Neural cell (in vitro differentiated cells): ENCODE measurements at regions not wholly inside any gene's neighbourhood (a gene's known extent, or its start where the extent isn't known, plus 50 kb on each side); places are given as distances from the start of the nearest gene placed in this dataset.

ENCODE experiments used
- H2AFZ ChIP-seq: fragments of 200-600, 300-800 bp; sonication (generic), shearing (Covaris generic); 2 replicates; pipeline ENCODE4 v1.6.0; 2014; ENCODE audit warnings: low read depth, mild to moderate bottlenecking, antibody characterized with exemption, low read length, moderate library complexity
- H3F3A ChIP-seq: fragments of 200-600 bp; shearing (Covaris generic); 2 replicates; pipeline ENCODE4 v1.6.1; 2016; ENCODE audit warnings: mild to moderate bottlenecking, moderate library complexity, mixed read lengths, antibody characterized with exemption, low read length; ENCODE audit not compliant: insufficient read depth, poor library complexity, severe bottlenecking
- H3K27ac ChIP-seq: fragments of 200-600, 300-800 bp; sonication (generic), shearing (Covaris generic); 2 replicates; pipeline ENCODE4 v1.5.1; 2014; ENCODE audit warnings: mild to moderate bottlenecking, low read length, moderate library complexity
- H3K27me3 ChIP-seq: fragments of 300-800, 200-600 bp; sonication (generic), shearing (Covaris generic); 2 replicates; pipeline ENCODE4 v1.6.0; 2014; ENCODE audit warnings: mild to moderate bottlenecking, low read depth, low read length, moderate library complexity; ENCODE audit not compliant: insufficient read depth
- H3K36me3 ChIP-seq: fragments of 300-800, 200-600 bp; sonication (generic), shearing (Covaris generic); 2 replicates; pipeline ENCODE4 v1.5.1; 2014; ENCODE audit warnings: mild to moderate bottlenecking, antibody characterized with exemption, low read length, moderate library complexity; ENCODE audit not compliant: insufficient read depth
- H3K4me2 ChIP-seq: fragments of 300-800, 200-600 bp; sonication (generic), shearing (Covaris generic); 2 replicates; pipeline ENCODE4 v1.6.0; 2014; ENCODE audit warnings: mild to moderate bottlenecking, low read length
- H3K4me3 ChIP-seq: fragments of 300-800, 200-600 bp; sonication (generic), shearing (Covaris generic); 2 replicates; pipeline ENCODE4 v1.5.1; 2014; ENCODE audit warnings: mild to moderate bottlenecking, low read length, moderate library complexity
- H3K79me2 ChIP-seq: fragments of 200-600 bp; shearing (Covaris generic); replicated peaks from 2 replicates; pipeline ENCODE4 v1.6.0; 2014; ENCODE audit warnings: mild to moderate bottlenecking, low read length, moderate library complexity; ENCODE audit not compliant: insufficient read depth
- H3K9ac ChIP-seq: fragments of 300-800, 200-600 bp; sonication (generic), shearing (Covaris generic); 2 replicates; pipeline ENCODE4 v1.6.1; 2016; ENCODE audit warnings: mild to moderate bottlenecking, low read length, mixed read lengths
- H3K9me2 ChIP-seq: fragments of 200-600 bp; shearing (Covaris generic); 2 replicates; pipeline ENCODE4 v1.6.1; 2016; ENCODE audit warnings: mild to moderate bottlenecking, low read length, mixed read lengths; ENCODE audit not compliant: insufficient read depth
- H3K9me3 ChIP-seq: fragments of 200-600, 300-800 bp; sonication (generic), shearing (Covaris generic); 2 replicates; pipeline ENCODE4 v1.6.1; 2016; ENCODE audit warnings: mild to moderate bottlenecking, mixed run types, low read length, moderate library complexity, mixed read lengths
- H4K20me1 ChIP-seq: fragments of 200-600 bp; shearing (Covaris generic); 2 replicates; pipeline ENCODE4 v1.6.1; 2016; ENCODE audit warnings: mild to moderate bottlenecking, mixed run types; ENCODE audit not compliant: insufficient read depth
- EP300 ChIP-seq: fragments of 450-650 bp; conservative IDR thresholded peaks from 2 replicates; pipeline ENCODE4 v1.6.1; 2014; ENCODE audit warnings: antibody characterized with exemption, mild to moderate bottlenecking, moderate library complexity; ENCODE audit not compliant: poor library complexity, severe bottlenecking
- EZH2 ChIP-seq: fragments of 200-600, 300-800 bp; shearing (Covaris generic), sonication (generic); IDR thresholded peaks from 2 replicates; pipeline ENCODE4 v1.6.1; 2014; ENCODE audit warnings: antibody characterized with exemption, low read length, borderline replicate concordance, mild to moderate bottlenecking; ENCODE audit not compliant: insufficient read depth, poor library complexity, severe bottlenecking
- MXI1 ChIP-seq: fragments of 450-650 bp; conservative IDR thresholded peaks from 2 replicates; pipeline ENCODE4 v1.6.1; 2014; ENCODE audit warnings: antibody characterized with exemption, mild to moderate bottlenecking; ENCODE audit not compliant: poor library complexity, severe bottlenecking
- POLR2AphosphoS5 ChIP-seq: IDR thresholded peaks from 2 replicates; pipeline ENCODE4 v1.6.1; 2012
- RAD21 ChIP-seq: fragments of 450-650 bp; conservative IDR thresholded peaks from 2 replicates; pipeline ENCODE4 v1.6.1; 2014; ENCODE audit warnings: antibody characterized with exemption, mild to moderate bottlenecking, moderate library complexity
- REST ChIP-seq: IDR thresholded peaks from 2 replicates; pipeline ENCODE4 v1.6.1; 2012; ENCODE audit warnings: borderline replicate concordance
- SMC3 ChIP-seq: fragments of 450-650 bp; conservative IDR thresholded peaks from 2 replicates; pipeline ENCODE4 v1.6.1; 2014; ENCODE audit warnings: antibody characterized with exemption, mild to moderate bottlenecking, moderate library complexity; ENCODE audit not compliant: poor library complexity
- TAF1 ChIP-seq: IDR thresholded peaks from 2 replicates; pipeline ENCODE4 v1.6.1; 2012; ENCODE audit warnings: low read depth
- TF ChIP-seq, protein P1 (sequence below): fragments of 450-650 bp; IDR thresholded peaks from 2 replicates; pipeline ENCODE4 v1.5.1; 2014; ENCODE audit warnings: antibody characterized with exemption, mild to moderate bottlenecking, moderate library complexity; ENCODE audit not compliant: poor library complexity, severe bottlenecking

GRCh38 chr10:44619521-44619920 is 234.6 kb upstream of the CXCL12 start:
- no peaks in the 10 kb centered on the region for H3K27me3 ChIP-seq
- no peaks in the 10 kb centered on the region for H3K36me3 ChIP-seq
- H2AFZ ChIP-seq = no peak overlapping the region
- H3F3A ChIP-seq = no peaks in the 10 kb centered on the region
- H3K9me2 ChIP-seq = no peaks in the 10 kb centered on the region
- H3K79me2 ChIP-seq = no peaks in the 10 kb centered on the region
- no peak overlapping the region for H3K27ac ChIP-seq
- TF ChIP-seq TAF1 (no peak), SMC3 (no peak), REST (no peak), POLR2AphosphoS5 (no peak), EP300 (no peak), MXI1 (no peak), EZH2 (no peak), RAD21 (no peak)
- TF ChIP-seq, protein P1, sequence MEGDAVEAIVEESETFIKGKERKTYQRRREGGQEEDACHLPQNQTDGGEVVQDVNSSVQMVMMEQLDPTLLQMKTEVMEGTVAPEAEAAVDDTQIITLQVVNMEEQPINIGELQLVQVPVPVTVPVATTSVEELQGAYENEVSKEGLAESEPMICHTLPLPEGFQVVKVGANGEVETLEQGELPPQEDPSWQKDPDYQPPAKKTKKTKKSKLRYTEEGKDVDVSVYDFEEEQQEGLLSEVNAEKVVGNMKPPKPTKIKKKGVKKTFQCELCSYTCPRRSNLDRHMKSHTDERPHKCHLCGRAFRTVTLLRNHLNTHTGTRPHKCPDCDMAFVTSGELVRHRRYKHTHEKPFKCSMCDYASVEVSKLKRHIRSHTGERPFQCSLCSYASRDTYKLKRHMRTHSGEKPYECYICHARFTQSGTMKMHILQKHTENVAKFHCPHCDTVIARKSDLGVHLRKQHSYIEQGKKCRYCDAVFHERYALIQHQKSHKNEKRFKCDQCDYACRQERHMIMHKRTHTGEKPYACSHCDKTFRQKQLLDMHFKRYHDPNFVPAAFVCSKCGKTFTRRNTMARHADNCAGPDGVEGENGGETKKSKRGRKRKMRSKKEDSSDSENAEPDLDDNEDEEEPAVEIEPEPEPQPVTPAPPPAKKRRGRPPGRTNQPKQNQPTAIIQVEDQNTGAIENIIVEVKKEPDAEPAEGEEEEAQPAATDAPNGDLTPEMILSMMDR = no peak
- H3K9me3 ChIP-seq = no peaks in the 10 kb centered on the region
- no peak overlapping the region for H3K9ac ChIP-seq
- H4K20me1 ChIP-seq = no peaks in the 10 kb centered on the region
- no peak overlapping the region for H3K4me3 ChIP-seq
- no peak overlapping the region for H3K4me2 ChIP-seq

DNA sequence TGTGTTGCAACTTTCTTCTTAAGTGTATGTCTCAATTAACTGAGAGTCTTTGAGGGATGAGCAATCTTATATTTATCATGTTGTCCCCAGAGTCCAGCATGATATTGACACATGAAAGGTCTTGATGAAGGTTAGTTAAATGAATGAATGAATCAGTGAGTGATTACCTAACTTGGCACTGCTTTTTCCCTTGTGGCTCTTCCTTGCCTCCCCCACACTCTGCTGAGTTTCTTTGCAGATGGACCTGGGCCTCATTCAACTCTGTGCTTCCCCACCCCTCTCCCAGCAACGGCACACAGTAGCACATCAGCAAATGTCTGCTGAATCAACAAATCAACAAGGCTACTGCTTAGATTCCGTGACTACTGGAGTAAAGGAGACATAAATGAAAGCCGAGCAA is 235.1 kb upstream of the CXCL12 start:
- Histone ChIP-seq H3F3A (no peaks in the 10 kb centered on the region), H3K9me3 (no peaks in the 10 kb centered on the region), H4K20me1 (no peaks in the 10 kb centered on the region), H3K79me2 (no peaks in the 10 kb centered on the region), H2AFZ (no peak overlapping the region), H3K9ac (no peak overlapping the region), H3K9me2 (no peaks in the 10 kb centered on the region), H3K4me2 (no peak overlapping the region), H3K27me3 (no peaks in the 10 kb centered on the region), H3K36me3 (no peaks in the 10 kb centered on the region), H3K27ac (no peak overlapping the region), H3K4me3 (no peak overlapping the region)
- no peak for TF ChIP-seq TAF1
- no peak for TF ChIP-seq POLR2AphosphoS5
- TF ChIP-seq SMC3 = no peak
- TF ChIP-seq, protein P1 = no peak
- no peak for TF ChIP-seq EP300
- no peak for TF ChIP-seq EZH2
- no peak for TF ChIP-seq RAD21
- no peak for TF ChIP-seq MXI1
- no peak for TF ChIP-seq REST
